ENCODE measurements at regions not wholly inside any gene's neighbourhood (a gene's known extent, or its start where the extent isn't known, plus 50 kb on each side); places are given as distances from the start of the nearest gene placed in this dataset.

DNA sequence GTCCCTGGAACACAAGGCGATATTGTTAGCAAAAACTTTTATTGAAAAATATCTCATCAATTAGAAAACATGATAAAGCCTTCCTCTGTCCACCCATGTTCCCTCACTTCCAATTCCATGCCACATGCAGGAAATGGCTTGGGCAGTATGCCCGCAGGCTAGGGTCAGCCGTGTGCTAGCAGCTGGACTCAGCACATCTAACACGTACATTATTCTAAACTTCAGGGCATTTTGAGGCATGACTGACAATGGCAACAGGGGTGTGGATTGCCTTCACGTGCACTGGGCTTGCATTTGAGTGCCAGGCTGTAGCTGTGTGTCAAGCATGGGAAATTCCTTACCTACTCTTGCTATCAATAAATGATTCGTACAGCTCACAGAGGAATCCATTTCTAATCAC, 642.1 kb downstream of the INHBA start:
- H3K4me3 ChIP-seq (ENCODE audit: low read length), result no peak overlapping the region
- TF ChIP-seq, protein P1, sequence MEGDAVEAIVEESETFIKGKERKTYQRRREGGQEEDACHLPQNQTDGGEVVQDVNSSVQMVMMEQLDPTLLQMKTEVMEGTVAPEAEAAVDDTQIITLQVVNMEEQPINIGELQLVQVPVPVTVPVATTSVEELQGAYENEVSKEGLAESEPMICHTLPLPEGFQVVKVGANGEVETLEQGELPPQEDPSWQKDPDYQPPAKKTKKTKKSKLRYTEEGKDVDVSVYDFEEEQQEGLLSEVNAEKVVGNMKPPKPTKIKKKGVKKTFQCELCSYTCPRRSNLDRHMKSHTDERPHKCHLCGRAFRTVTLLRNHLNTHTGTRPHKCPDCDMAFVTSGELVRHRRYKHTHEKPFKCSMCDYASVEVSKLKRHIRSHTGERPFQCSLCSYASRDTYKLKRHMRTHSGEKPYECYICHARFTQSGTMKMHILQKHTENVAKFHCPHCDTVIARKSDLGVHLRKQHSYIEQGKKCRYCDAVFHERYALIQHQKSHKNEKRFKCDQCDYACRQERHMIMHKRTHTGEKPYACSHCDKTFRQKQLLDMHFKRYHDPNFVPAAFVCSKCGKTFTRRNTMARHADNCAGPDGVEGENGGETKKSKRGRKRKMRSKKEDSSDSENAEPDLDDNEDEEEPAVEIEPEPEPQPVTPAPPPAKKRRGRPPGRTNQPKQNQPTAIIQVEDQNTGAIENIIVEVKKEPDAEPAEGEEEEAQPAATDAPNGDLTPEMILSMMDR (IDR thresholded peaks at IDR 0.05), result no peak
- peaks cover 8% of the 10 kb centered on the region for H3K9me3 Mint-ChIP-seq
- no peaks in the 10 kb centered on the region for H3K4me1 Mint-ChIP-seq (ENCODE audit: low read depth)
- H3K4me3 Mint-ChIP-seq, result no peak overlapping the region
- H3K27ac ChIP-seq (ENCODE audit: low read depth in 1 of 2, low read length in 2 of 2), result no peak overlapping the region
- ATAC-seq (ENCODE audit: poor library complexity) (no peak), DNase-seq (no peak)
- ChIA-PET CTCF (no interaction called here), POLR2A (no interaction called here)
- intact Hi-C loops (cut with DNase I, micrococcal nuclease), result no loop called here
- H3K27me3 Mint-ChIP-seq, result no peaks in the 10 kb centered on the region
- no peak overlapping the region for H3K27ac Mint-ChIP-seq
- peaks cover 0 to 22% of the 10 kb centered on the region in 2 experiments for H3K9me3 ChIP-seq (ENCODE audit: control insufficient read depth in 1 of 2, insufficient read depth in 1 of 2, low read length in 2 of 2)
- H3K4me1 ChIP-seq (ENCODE audit: insufficient read depth, low read length), result no peaks in the 10 kb centered on the region
- H3K27me3 ChIP-seq (ENCODE audit: control insufficient read depth in 1 of 2, insufficient read depth in 2 of 2, low read length in 2 of 2), result no peaks in the 10 kb centered on the region
- no peaks in the 10 kb centered on the region for H3K36me3 ChIP-seq (ENCODE audit: insufficient read depth, low read length)
- H3K36me3 Mint-ChIP-seq (ENCODE audit: low read depth), result no peaks in the 10 kb centered on the region

GRCh38 chr7:41059796-41060195, 643.1 kb downstream of the INHBA start:
- Mint-ChIP-seq H3K27me3 (no peaks in the 10 kb centered on the region), H3K9me3 (peaks cover 8% of the 10 kb centered on the region), H3K4me3 (no peak overlapping the region), H3K4me1 (ENCODE audit: low read depth) (no peaks in the 10 kb centered on the region), H3K36me3 (ENCODE audit: low read depth) (no peaks in the 10 kb centered on the region), H3K27ac (no peak overlapping the region)
- H3K4me1 ChIP-seq (ENCODE audit: insufficient read depth, low read length), result no peaks in the 10 kb centered on the region
- no peak overlapping the region for H3K27ac ChIP-seq (ENCODE audit: low read depth in 1 of 2, low read length in 2 of 2)
- DNase-seq, result no peak
- POLR2A ChIA-PET, result no interaction called here
- H3K36me3 ChIP-seq (ENCODE audit: insufficient read depth, low read length), result no peaks in the 10 kb centered on the region
- TF ChIP-seq, protein P1 (IDR thresholded peaks at IDR 0.05), result no peak
- no peaks in the 10 kb centered on the region for H3K27me3 ChIP-seq (ENCODE audit: control insufficient read depth in 1 of 2, insufficient read depth in 2 of 2, low read length in 2 of 2)
- intact Hi-C loops (cut with DNase I, micrococcal nuclease), result no loop called here
- CTCF ChIA-PET, result no interaction called here
- H3K9me3 ChIP-seq (ENCODE audit: control insufficient read depth in 1 of 2, insufficient read depth in 1 of 2, low read length in 2 of 2), result peaks cover 0 to 19% of the 10 kb centered on the region in 2 experiments
- H3K4me3 ChIP-seq (ENCODE audit: low read length), result no peak overlapping the region
- ATAC-seq (ENCODE audit: poor library complexity), result no peak

- intact Hi-C loops (cut with DNase I, micrococcal nuclease), result no loop called here
- Histone ChIP-seq H3K27me3 (ENCODE audit: control insufficient read depth in 1 of 2, insufficient read depth in 2 of 2, low read length in 2 of 2) (no peaks in the 10 kb centered on the region), H3K36me3 (ENCODE audit: insufficient read depth, low read length) (no peaks in the 10 kb centered on the region), H3K9me3 (ENCODE audit: control insufficient read depth in 1 of 2, insufficient read depth in 1 of 2, low read length in 2 of 2) (peaks cover 0 to 19% of the 10 kb centered on the region in 2 experiments), H3K4me1 (ENCODE audit: insufficient read depth, low read length) (no peaks in the 10 kb centered on the region), H3K4me3 (ENCODE audit: low read length) (no peak overlapping the region), H3K27ac (ENCODE audit: low read depth in 1 of 2, low read length in 2 of 2) (no peak overlapping the region)
- ChIA-PET CTCF (no interaction called here), POLR2A (no interaction called here)
- H3K9me3 Mint-ChIP-seq, result peaks cover 8% of the 10 kb centered on the region
- H3K4me1 Mint-ChIP-seq (ENCODE audit: low read depth), result no peaks in the 10 kb centered on the region
- no peaks in the 10 kb centered on the region for H3K27me3 Mint-ChIP-seq
- no peaks in the 10 kb centered on the region for H3K36me3 Mint-ChIP-seq (ENCODE audit: low read depth)
- no peak for ATAC-seq (ENCODE audit: poor library complexity)
- no peak overlapping the region for H3K27ac Mint-ChIP-seq
- no peak overlapping the region for H3K4me3 Mint-ChIP-seq
- no peak for DNase-seq
- TF ChIP-seq, protein P1 (IDR thresholded peaks at IDR 0.05), result no peak
These were observed 643.7 kb downstream of the INHBA start for GRCh38 chr7:41058986-41059741.
